HFFc6 (cell line): ENCODE measurements at regions not wholly inside any gene's neighbourhood (a gene's known extent, or its start where the extent isn't known, plus 50 kb on each side); places are given as distances from the start of the nearest gene placed in this dataset.

ENCODE experiments used
- DNase-seq: peaks from one replicate; pipeline ENCODE4 v3.0.0-alpha.2; 2018
- H3K27ac Mint-ChIP-seq: 2 replicates; pipeline ENCODE4 v1.8.0; 2020; ENCODE audit warnings: mild to moderate bottlenecking, mixed read lengths
- H3K27me3 Mint-ChIP-seq: 2 replicates; pipeline ENCODE4 v1.8.0; 2021; ENCODE audit warnings: mild to moderate bottlenecking, moderate library complexity, mixed read lengths; ENCODE audit not compliant: insufficient read depth
- H3K36me3 Mint-ChIP-seq: 2 replicates; pipeline ENCODE4 v1.8.0; 2021; ENCODE audit warnings: low read depth, mixed read lengths
- H3K4me1 Mint-ChIP-seq: 2 replicates; pipeline ENCODE4 v1.8.0; 2020; ENCODE audit warnings: low read depth, mixed read lengths
- H3K4me3 Mint-ChIP-seq: 2 replicates; pipeline ENCODE4 v1.8.0; 2020; ENCODE audit warnings: mild to moderate bottlenecking, moderate library complexity, mixed read lengths
- H3K9me3 Mint-ChIP-seq: 2 replicates; pipeline ENCODE4 v1.8.0; 2020; ENCODE audit warnings: mild to moderate bottlenecking, mixed read lengths
- TF ChIP-seq, protein P1 (sequence below): fragments of 200-600 bp; sonication (generic); IDR thresholded peaks from 2 replicates; pipeline ENCODE4 v1.5.0; 2021; ENCODE audit warnings: antibody characterized with exemption, mild to moderate bottlenecking

DNA sequence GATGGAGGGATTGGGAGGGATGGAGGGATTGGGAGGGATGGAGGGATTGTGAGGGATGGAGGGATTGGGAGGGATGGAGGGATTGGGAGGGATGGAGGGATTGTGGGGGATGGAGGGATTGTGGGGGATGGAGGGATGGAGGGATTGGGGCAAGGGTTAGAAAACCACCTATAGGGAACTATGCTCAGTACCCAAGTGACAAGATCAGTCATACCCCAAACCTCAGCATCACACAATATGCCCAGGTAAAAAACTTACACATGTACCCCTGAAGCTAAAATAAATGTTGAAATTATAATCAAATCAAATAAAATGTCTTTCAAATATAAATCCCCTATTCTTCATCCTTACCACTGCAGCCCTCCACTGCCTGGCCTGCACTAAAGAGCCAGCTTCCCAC lies 72.8 kb upstream of the HNRNPU start:
- Mint-ChIP-seq H3K27me3 (no peaks in the 10 kb centered on the region; the same call in 1 of the 2 replicates), H3K4me1 (no peaks in the 10 kb centered on the region), H3K27ac (no peak overlapping the region), H3K36me3 (no peaks in the 10 kb centered on the region), H3K9me3 (no peaks in the 10 kb centered on the region), H3K4me3 (no peak overlapping the region)
- no peak for DNase-seq
- TF ChIP-seq, protein P1, sequence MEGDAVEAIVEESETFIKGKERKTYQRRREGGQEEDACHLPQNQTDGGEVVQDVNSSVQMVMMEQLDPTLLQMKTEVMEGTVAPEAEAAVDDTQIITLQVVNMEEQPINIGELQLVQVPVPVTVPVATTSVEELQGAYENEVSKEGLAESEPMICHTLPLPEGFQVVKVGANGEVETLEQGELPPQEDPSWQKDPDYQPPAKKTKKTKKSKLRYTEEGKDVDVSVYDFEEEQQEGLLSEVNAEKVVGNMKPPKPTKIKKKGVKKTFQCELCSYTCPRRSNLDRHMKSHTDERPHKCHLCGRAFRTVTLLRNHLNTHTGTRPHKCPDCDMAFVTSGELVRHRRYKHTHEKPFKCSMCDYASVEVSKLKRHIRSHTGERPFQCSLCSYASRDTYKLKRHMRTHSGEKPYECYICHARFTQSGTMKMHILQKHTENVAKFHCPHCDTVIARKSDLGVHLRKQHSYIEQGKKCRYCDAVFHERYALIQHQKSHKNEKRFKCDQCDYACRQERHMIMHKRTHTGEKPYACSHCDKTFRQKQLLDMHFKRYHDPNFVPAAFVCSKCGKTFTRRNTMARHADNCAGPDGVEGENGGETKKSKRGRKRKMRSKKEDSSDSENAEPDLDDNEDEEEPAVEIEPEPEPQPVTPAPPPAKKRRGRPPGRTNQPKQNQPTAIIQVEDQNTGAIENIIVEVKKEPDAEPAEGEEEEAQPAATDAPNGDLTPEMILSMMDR: no peak

DNA sequence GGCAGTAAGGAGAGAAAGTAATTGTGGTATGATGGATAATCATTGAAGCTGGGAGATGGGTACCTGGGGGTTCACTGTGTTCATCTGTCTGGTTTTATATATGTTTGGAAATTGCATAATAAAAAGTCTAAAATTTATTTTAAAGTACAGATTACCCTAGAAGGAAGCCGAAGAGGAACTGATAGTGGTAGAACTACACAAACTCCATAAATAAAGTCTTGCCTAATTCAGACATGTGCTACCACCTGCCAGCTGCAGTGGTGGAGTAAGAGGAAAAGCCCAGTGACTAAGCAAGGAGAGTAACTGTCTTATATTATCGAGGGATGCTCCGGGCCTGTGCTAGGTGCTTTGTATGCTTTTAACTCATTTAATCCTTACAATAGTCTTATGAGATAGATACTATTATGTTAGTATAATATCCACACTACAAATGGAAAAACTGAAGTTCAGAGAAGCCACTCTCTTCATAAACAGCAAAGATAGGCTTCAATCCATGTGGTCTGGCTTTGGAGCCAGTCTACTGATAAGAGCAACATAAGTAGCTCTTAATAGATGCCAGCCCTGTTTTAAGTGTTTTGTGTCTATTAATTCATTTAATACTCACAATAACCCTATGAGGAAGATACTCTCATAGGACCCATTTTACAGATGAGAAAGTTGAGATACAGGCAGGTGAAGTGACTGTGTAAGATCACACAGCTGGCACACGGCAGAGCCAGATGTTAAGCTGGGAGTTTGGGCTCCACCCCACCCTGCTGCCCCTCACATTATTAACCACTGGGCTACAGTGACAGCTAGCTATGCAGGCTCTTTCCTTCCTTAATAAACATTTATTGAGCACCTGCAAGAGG lies 56.8 kb upstream of the HNRNPU start:
- Mint-ChIP-seq H3K4me1 (peaks cover 20% of the 10 kb centered on the region), H3K4me3 (no peak overlapping the region), H3K9me3 (no peaks in the 10 kb centered on the region), H3K27me3 (peaks cover 16% of the 10 kb centered on the region; the same call in 1 of the 2 replicates), H3K36me3 (no peaks in the 10 kb centered on the region), H3K27ac (no peak overlapping the region)
- TF ChIP-seq, protein P1: no peak
- no peak for DNase-seq

DNA sequence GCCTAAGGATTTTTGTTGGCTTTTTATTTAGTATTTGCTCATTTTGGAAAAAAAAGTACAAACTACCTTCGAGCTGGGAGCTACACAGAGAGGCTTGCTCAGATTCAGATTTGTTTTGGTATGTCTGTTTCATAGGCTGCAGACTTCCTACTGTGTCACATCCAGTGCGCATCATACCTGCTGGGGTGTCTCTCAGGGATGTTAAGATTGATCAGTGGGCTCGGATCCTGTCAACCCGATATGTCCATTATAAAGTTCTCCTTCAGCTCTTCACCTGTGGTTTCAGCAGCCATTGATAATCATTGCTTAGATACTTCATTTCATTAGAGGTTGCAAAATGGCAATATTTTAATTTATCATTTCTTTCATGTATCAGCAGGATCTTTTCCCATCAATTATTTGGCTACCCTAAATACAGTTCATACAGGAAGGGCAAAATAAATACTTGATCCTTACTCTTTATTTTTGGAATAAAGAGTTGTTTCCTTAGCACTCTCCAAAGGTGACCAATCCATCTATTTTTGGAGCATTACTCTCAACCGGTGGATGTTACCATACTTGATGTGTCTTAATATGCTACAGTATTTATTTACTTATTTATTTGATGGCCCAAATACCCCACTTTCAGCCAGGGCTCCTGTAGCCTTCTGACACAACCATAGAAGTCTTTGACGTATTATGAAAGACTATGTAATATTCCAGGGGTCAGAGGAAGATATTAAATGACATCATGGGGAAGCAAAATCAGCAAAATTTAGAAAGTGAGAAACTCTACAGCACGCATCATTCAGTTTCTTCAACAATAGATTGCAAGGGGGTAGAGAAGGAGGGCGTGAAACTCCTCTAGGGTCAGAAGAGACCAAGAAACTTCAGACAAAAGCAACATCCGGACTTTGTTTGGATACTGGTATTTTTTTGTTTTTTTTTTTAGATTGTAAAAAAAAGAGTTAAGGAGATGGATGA lies 55.3 kb upstream of the HNRNPU start:
- H3K4me3 Mint-ChIP-seq: peak overlapping the region; percentile 83
- H3K36me3 Mint-ChIP-seq: no peaks in the 10 kb centered on the region
- DNase-seq: no peak
- no peaks in the 10 kb centered on the region for H3K9me3 Mint-ChIP-seq
- H3K4me1 Mint-ChIP-seq: peaks cover 20% of the 10 kb centered on the region
- peaks cover 16% of the 10 kb centered on the region; the same call in 1 of the 2 replicates for H3K27me3 Mint-ChIP-seq
- TF ChIP-seq, protein P1: no peak
- no peak overlapping the region for H3K27ac Mint-ChIP-seq

DNA sequence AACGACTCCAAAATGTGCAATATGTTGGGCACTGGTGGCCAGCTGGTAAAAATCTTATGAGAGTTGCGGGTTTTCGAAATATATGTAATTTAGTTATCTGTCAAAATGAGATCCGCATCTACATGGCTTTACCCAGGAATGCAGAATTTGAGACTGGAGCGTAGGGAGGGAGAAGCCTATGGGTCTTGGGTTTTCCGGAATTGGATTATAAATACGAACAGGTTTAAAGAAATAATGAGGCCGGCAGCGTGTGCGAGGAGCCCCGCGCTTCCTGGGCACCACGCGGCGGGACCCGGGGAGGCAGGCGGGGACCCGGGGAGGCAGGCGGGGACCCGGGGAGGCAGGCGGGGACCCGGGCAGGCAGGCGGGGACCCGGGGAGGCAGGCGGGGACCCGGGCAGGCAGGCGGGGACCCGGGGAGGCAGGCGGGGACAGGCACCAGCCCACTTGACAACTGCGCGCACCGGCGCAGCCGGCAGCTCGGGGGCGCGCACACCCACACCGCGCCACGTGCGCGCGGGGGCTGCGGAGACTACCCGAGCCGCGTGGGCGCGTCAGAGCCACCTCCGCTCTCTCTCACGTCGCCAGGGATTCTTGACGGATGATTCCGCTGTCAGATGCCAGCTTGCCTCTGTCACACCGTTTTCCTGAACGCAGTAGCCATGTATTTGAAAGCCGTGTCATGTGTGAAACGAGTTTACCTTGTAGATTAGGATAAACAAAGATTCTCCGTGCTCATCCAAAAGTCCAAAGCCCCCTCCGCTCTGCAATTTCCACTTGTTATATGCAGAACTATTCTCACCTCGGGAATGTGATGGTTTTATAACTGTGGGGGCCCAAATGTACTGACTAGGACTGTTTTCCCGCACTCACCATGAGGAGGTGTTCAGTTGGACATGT lies 54.3 kb upstream of the HNRNPU start:
- Mint-ChIP-seq H3K36me3 (no peaks in the 10 kb centered on the region), H3K9me3 (no peaks in the 10 kb centered on the region), H3K4me1 (peaks cover 20% of the 10 kb centered on the region), H3K4me3 (peak overlapping the region; percentile 86), H3K27me3 (peaks cover 17% of the 10 kb centered on the region; the same call in 1 of the 2 replicates), H3K27ac (no peak overlapping the region)
- TF ChIP-seq, protein P1: no peak; the same call in 1 of the 2 replicates
- DNase-seq: no peak
